ENCODE measurements at regions not wholly inside any gene's neighbourhood (a gene's known extent, or its start where the extent isn't known, plus 50 kb on each side); places are given as distances from the start of the nearest gene placed in this dataset.

- no peak for TF ChIP-seq ZBTB11 (CRISPR knock-in tag; IDR thresholded peaks at IDR 0.05)
- no peak for TF ChIP-seq RAD21 (IDR thresholded peaks at IDR 0.05; ENCODE audit: insufficient read depth, low read depth, low read length)
- TF ChIP-seq EGR1 (IDR thresholded peaks at IDR 0.05; ENCODE audit: borderline replicate concordance in 1 of 2, low read depth in 2 of 2, low read length in 2 of 2): no peak
- TF ChIP-seq BCLAF1 (IDR thresholded peaks at IDR 0.05): no peak
- no peak for TF ChIP-seq CREM (IDR thresholded peaks at IDR 0.05; ENCODE audit: low read depth)
- TF ChIP-seq MLLT1 (IDR thresholded peaks at IDR 0.05): no peak
- TF ChIP-seq POLR2AphosphoS5 (IDR thresholded peaks at IDR 0.05; ENCODE audit: low read length): no peak
- no peak for TF ChIP-seq POLR2A (IDR thresholded peaks at IDR 0.05; ENCODE audit: low read depth, low read length)
- no peak for TF ChIP-seq SP1 (IDR thresholded peaks at IDR 0.05; ENCODE audit: low read depth, low read length)
Observed at GRCh38 chr9:671997-672396, 169.5 kb upstream of the DMRT1 start.

Measured in GM12878 (cell line).